ENCODE measurements at regions not wholly inside any gene's neighbourhood (a gene's known extent, or its start where the extent isn't known, plus 50 kb on each side); places are given as distances from the start of the nearest gene placed in this dataset.
"Not testable (repeated sequence)": the region's sequence is repeated elsewhere in the genome, so short reads cannot be mapped to it uniquely, and the experiment has no call there.

GRCh38 chr5:82639393-82640144, 361.4 kb upstream of the RPS23 start:
- no peak for DNase-seq

GRCh38 chr5:82636591-82636990, 358.4 kb upstream of the RPS23 start:
- no peak for DNase-seq

GRCh38 chr5:82635561-82636288, 357.6 kb upstream of the RPS23 start:
- no peak for DNase-seq

- DNase-seq, result no peak
These were observed 350.3 kb upstream of the RPS23 start for GRCh38 chr5:82628364-82628910.

- not testable (repeated sequence) for DNase-seq
These were observed 348.9 kb upstream of the RPS23 start for GRCh38 chr5:82626905-82627591.

- DNase-seq, result not testable (repeated sequence)
These were observed 347.9 kb upstream of the RPS23 start for GRCh38 chr5:82626012-82626411.

- DNase-seq, result no peak
These were observed 345.9 kb upstream of the RPS23 start for GRCh38 chr5:82624062-82624461.

GRCh38 chr5:82622711-82623514, 344.8 kb upstream of the RPS23 start:
- no peak for DNase-seq

- no peak for DNase-seq
These were observed 344.1 kb upstream of the RPS23 start for GRCh38 chr5:82622205-82622604.

- DNase-seq, result no peak
These were observed 342.9 kb upstream of the RPS23 start for GRCh38 chr5:82620957-82621600.

GRCh38 chr5:82619097-82619496, 340.9 kb upstream of the RPS23 start:
- no peak for DNase-seq

- no peak for DNase-seq
These were observed 336.6 kb upstream of the RPS23 start for GRCh38 chr5:82614706-82615105.

GRCh38 chr5:82613891-82614290, 335.7 kb upstream of the RPS23 start:
- DNase-seq, result no peak

GRCh38 chr5:82610686-82611085, 332.5 kb upstream of the RPS23 start:
- no peak for DNase-seq

GRCh38 chr5:82605441-82605973, 327.4 kb upstream of the RPS23 start:
- DNase-seq, result no peak

- peak; percentile 34 for DNase-seq
These were observed 325.2 kb upstream of the RPS23 start for GRCh38 chr5:82603033-82603987.

- no peak for DNase-seq
These were observed 323.7 kb upstream of the RPS23 start for GRCh38 chr5:82601861-82602260.

- DNase-seq, result no peak
These were observed 322.9 kb upstream of the RPS23 start for GRCh38 chr5:82601077-82601476.

- no peak for DNase-seq
These were observed 321.5 kb upstream of the RPS23 start for GRCh38 chr5:82599692-82600091.

- DNase-seq, result no peak
These were observed 320.9 kb upstream of the RPS23 start for GRCh38 chr5:82599030-82599429.

GRCh38 chr5:82597437-82597836, 319.3 kb upstream of the RPS23 start:
- peak; percentile 21 for DNase-seq

Data from OCI-M1 (cell line).